Adrenal gland (tissue), 9 donors: ENCODE measurements at regions not wholly inside any gene's neighbourhood (a gene's known extent, or its start where the extent isn't known, plus 50 kb on each side); places are given as distances from the start of the nearest gene placed in this dataset.

Source experiments
- DNase-seq, 7 donors: peaks; one replicate each; pipeline ENCODE4 v3.0.0-alpha.2; 2019 to 2020
- H3K27ac ChIP-seq, 5 donors: fragments of 200-600 bp; sonication (generic) in 4 of 5; 1 replicate in 3 of 5; 2 replicates in 2 of 5; pipeline versions ENCODE4 v1.5.1 to v1.8.0; 2016 to 2020; ENCODE audit warnings: mild to moderate bottlenecking in 1 of 5
- H3K27me3 ChIP-seq: fragments of 200-600 bp; 2 replicates; pipeline ENCODE4 v1.8.0; 2021
- H3K36me3 ChIP-seq, 2 donors: fragments of 200-600 bp; replicated peaks in 1 of 2; 1 replicate in 1 of 2; 2 replicates in 1 of 2; pipeline versions ENCODE4 v1.5.1 to v1.8.0; 2018 to 2022
- H3K4me1 ChIP-seq, 2 donors: fragments of 200-600 bp; replicated peaks in 1 of 2; 1 replicate in 1 of 2; 2 replicates in 1 of 2; pipeline versions ENCODE4 v1.5.1 to v1.8.0; 2018 to 2021
- H3K4me3 ChIP-seq, 4 donors: fragments of 200-600 bp; sonication (generic) in 3 of 4; one replicate each; pipeline ENCODE4 v1.5.1; 2016 to 2018
- H3K9me3 ChIP-seq, 3 donors: fragments of 200-600 bp; sonication (generic) in 1 of 3; replicated peaks in 1 of 3; 1 replicate in 2 of 3; 2 replicates in 1 of 3; pipeline versions ENCODE4 v1.5.1 to v1.8.0; 2016 to 2021
- CTCF ChIP-seq, 6 experiments: fragments of 450-650 bp in 4 of 6; fragments of 200-600 bp in 2 of 6; sonication (generic) in 1 of 6; IDR thresholded peaks; 1 replicate in 5 of 6; 2 replicates in 1 of 6; pipeline versions ENCODE4 v1.5.1 to v1.8.0; 2016 to 2021; ENCODE audit warnings: antibody characterized with exemption in 6 of 6, mild to moderate bottlenecking in 2 of 6, moderate library complexity in 1 of 6
- POLR2A ChIP-seq, 2 donors: fragments of 450-650 bp; IDR thresholded peaks; one replicate each; pipeline ENCODE4 v1.6.1; 2017; ENCODE audit warnings: antibody characterized with exemption in 2 of 2, mild to moderate bottlenecking in 2 of 2, moderate library complexity in 1 of 2
- WGBS, 4 donors: extraction: QIAGEN DNeasy Blood & Tissue Kit in 2 of 4; methylation state at CpG; one replicate each; pipeline versions ENCODE4 v1.1.5 to v1.1.7; 2013 to 2017; 5-methylcytosine and 5-hydroxymethylcytosine counted together
- intact Hi-C, 2 donors: fragments of 100-400 bp; cut with DNase I; formaldehyde crosslinking; loops; one replicate each; pipeline versions ENCODE4 v1.14.1 to v1.15.0; 2022 to 2023
- donor health status: healthy with polysubstance abuse.
- donor health status: Bipolar disorder and iron deficiency.
- donor health status: DM: yes; HTN: yes; CAD: no.
- donor health status: DM: no; HTN: no; CAD: no.
- donor health status: DM: no; HTN: no; CAD: no.

- no peak for DNase-seq
- intact Hi-C loops = no loop called here
- 71 to 85% (median 76%) methylated on average over 6 to 7 of the region's 7 CpGs for WGBS, 4 donors
Measured at GRCh38 chr4:41414412-41414779, 123.6 kb upstream of the LIMCH1 start.

GRCh38 chr4:41418444-41418843, 119.5 kb upstream of the LIMCH1 start:
- peak; percentile 45 to 83 (median 69) for DNase-seq
- H3K9me3 ChIP-seq = no peaks in the 10 kb centered on the region
- peak overlapping the region in 4 of 5 donors; percentile 28 to 59 (median 38) for H3K27ac ChIP-seq
- 7 to 34% (median 25%) methylated on average over 3 to 8 of the region's 8 CpGs for WGBS, 4 donors
- H3K36me3 ChIP-seq = no peaks in the 10 kb centered on the region
- no peak for TF ChIP-seq POLR2A (IDR thresholded peaks at IDR 0.05)
- no peak for TF ChIP-seq CTCF (IDR thresholded peaks at IDR 0.05)
- intact Hi-C loops = no loop called here
- H3K4me3 ChIP-seq = peak overlapping the region in 1 of 4 donors; percentile 5
- no peaks in the 10 kb centered on the region for H3K27me3 ChIP-seq
- H3K4me1 ChIP-seq = peaks cover 7 to 16% of the 10 kb centered on the region in 2 donors

More at GRCh38 chr4:41414412-41414779, 123.6 kb upstream of the LIMCH1 start:
- H3K36me3 ChIP-seq = no peaks in the 10 kb centered on the region
- H3K4me1 ChIP-seq = peaks cover 12 to 17% of the 10 kb centered on the region in 2 donors
- no peaks in the 10 kb centered on the region for H3K27me3 ChIP-seq
- no peak overlapping the region for H3K4me3 ChIP-seq
- no peak overlapping the region for H3K27ac ChIP-seq
- TF ChIP-seq CTCF (IDR thresholded peaks at IDR 0.05) = no peak
- no peak for TF ChIP-seq POLR2A (IDR thresholded peaks at IDR 0.05)
- H3K9me3 ChIP-seq = no peaks in the 10 kb centered on the region

GRCh38 chr4:41420541-41420940, 117.4 kb upstream of the LIMCH1 start:
- no peaks in the 10 kb centered on the region for H3K9me3 ChIP-seq
- WGBS, 4 donors = 82 to 93% (median 91%) methylated on average over 5 to 6 of the region's 6 CpGs
- H3K27me3 ChIP-seq = no peaks in the 10 kb centered on the region
- no peak overlapping the region for H3K4me3 ChIP-seq
- no peak overlapping the region for H3K27ac ChIP-seq
- peaks cover 7 to 24% of the 10 kb centered on the region in 2 donors for H3K4me1 ChIP-seq
- DNase-seq = no peak
- intact Hi-C loops = no loop called here
- no peak for TF ChIP-seq CTCF (IDR thresholded peaks at IDR 0.05)
- no peak for TF ChIP-seq POLR2A (IDR thresholded peaks at IDR 0.05)
- no peaks in the 10 kb centered on the region for H3K36me3 ChIP-seq

GRCh38 chr4:41423117-41423516, 114.8 kb upstream of the LIMCH1 start:
- Histone ChIP-seq H3K27ac (no peak overlapping the region), H3K27me3 (no peaks in the 10 kb centered on the region), H3K4me3 (no peak overlapping the region), H3K4me1 (peaks cover 17 to 40% of the 10 kb centered on the region in 2 donors), H3K9me3 (no peaks in the 10 kb centered on the region), H3K36me3 (no peaks in the 10 kb centered on the region)
- intact Hi-C loops = no loop called here
- 90 to 96% (median 94%) methylated on average over 3 of the region's 3 CpGs for WGBS, 4 donors
- no peak for DNase-seq
- TF ChIP-seq POLR2A (IDR thresholded peaks at IDR 0.05) = no peak
- no peak for TF ChIP-seq CTCF (IDR thresholded peaks at IDR 0.05)
